Tibial nerve (tissue), 4 donors: ENCODE measurements at regions not wholly inside any gene's neighbourhood (a gene's known extent, or its start where the extent isn't known, plus 50 kb on each side); places are given as distances from the start of the nearest gene placed in this dataset.

Experiments used
- CTCF ChIP-seq, 5 experiments: fragments of 200-600 bp in 3 of 5; fragments of 450-650 bp in 2 of 5; sonication (generic) in 3 of 5; IDR thresholded peaks; one replicate each; pipeline ENCODE4 v1.5.1; 2016 to 2019; ENCODE audit warnings: antibody characterized with exemption in 5 of 5, mild to moderate bottlenecking in 3 of 5, moderate library complexity in 2 of 5
- EP300 ChIP-seq, 2 donors: sonication (generic); formaldehyde crosslinking; IDR thresholded peaks; one replicate each; pipeline ENCODE4 v1.6.1; 2017; ENCODE audit warnings: antibody characterized with exemption in 2 of 2, mild to moderate bottlenecking in 1 of 2
- POLR2A ChIP-seq, 2 donors: fragments of 450-650 bp; IDR thresholded peaks; one replicate each; pipeline ENCODE4 v1.6.1; 2017; ENCODE audit warnings: antibody characterized with exemption in 2 of 2, mild to moderate bottlenecking in 2 of 2, moderate library complexity in 2 of 2

GRCh38 chr6:92485487-92485886 is 933.9 kb downstream of the EPHA7 start:
- TF ChIP-seq CTCF (IDR thresholded peaks at IDR 0.05) (no peak), EP300 (IDR thresholded peaks at IDR 0.05) (no peak), POLR2A (IDR thresholded peaks at IDR 0.05) (no peak)
